ENCODE measurements at regions not wholly inside any gene's neighbourhood (a gene's known extent, or its start where the extent isn't known, plus 50 kb on each side); places are given as distances from the start of the nearest gene placed in this dataset.
"Not testable (repeated sequence)": the region's sequence is repeated elsewhere in the genome, so short reads cannot be mapped to it uniquely, and the experiment has no call there.

DNA sequence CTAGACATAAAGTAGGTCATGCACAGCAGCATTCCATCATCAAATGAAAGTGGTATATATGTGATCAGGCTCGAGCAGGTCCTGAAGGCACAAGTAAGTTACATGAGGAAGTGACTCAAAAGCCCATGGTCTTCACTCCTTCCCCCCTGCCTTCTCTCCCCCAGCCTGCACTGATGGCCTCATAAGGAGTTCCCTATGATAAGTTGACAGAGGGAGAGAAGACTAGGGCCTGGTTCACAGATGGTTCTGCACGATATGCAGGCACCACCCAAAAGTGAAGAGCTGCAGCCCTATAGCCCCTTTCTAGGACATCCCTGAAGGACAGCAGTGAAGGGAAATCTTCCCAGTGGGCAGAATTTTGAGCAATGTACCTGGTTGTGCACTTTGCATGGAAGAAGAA, 57.5 kb upstream of the CCDC80 start:
- not testable (repeated sequence) for TF ChIP-seq CTCF, POLR2A (IDR thresholded peaks at IDR 0.05)

Measured in Peyer's patch (tissue), 4 donors.